ENCODE measurements at regions not wholly inside any gene's neighbourhood (a gene's known extent, or its start where the extent isn't known, plus 50 kb on each side); places are given as distances from the start of the nearest gene placed in this dataset.

GRCh38 chrX:137195991-137196390, 162.2 kb upstream of the GPR101 start:
- Histone ChIP-seq H3K9me3 (no peaks in the 10 kb centered on the region), H3K27me3 (no peaks in the 10 kb centered on the region), H3K36me3 (no peaks in the 10 kb centered on the region), H3K4me1 (no peaks in the 10 kb centered on the region), H3K4me3 (no peak overlapping the region), H3K27ac (no peak overlapping the region)
- intact Hi-C loops (cut with DNase I), result no loop called here
- DNase-seq (ENCODE audit: extremely low spot score in 2 of 2), result no peak
- TF ChIP-seq POLR2A (IDR thresholded peaks at IDR 0.05), result no peak
- TF ChIP-seq, protein P1, sequence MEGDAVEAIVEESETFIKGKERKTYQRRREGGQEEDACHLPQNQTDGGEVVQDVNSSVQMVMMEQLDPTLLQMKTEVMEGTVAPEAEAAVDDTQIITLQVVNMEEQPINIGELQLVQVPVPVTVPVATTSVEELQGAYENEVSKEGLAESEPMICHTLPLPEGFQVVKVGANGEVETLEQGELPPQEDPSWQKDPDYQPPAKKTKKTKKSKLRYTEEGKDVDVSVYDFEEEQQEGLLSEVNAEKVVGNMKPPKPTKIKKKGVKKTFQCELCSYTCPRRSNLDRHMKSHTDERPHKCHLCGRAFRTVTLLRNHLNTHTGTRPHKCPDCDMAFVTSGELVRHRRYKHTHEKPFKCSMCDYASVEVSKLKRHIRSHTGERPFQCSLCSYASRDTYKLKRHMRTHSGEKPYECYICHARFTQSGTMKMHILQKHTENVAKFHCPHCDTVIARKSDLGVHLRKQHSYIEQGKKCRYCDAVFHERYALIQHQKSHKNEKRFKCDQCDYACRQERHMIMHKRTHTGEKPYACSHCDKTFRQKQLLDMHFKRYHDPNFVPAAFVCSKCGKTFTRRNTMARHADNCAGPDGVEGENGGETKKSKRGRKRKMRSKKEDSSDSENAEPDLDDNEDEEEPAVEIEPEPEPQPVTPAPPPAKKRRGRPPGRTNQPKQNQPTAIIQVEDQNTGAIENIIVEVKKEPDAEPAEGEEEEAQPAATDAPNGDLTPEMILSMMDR (IDR thresholded peaks at IDR 0.05), result no peak

DNA sequence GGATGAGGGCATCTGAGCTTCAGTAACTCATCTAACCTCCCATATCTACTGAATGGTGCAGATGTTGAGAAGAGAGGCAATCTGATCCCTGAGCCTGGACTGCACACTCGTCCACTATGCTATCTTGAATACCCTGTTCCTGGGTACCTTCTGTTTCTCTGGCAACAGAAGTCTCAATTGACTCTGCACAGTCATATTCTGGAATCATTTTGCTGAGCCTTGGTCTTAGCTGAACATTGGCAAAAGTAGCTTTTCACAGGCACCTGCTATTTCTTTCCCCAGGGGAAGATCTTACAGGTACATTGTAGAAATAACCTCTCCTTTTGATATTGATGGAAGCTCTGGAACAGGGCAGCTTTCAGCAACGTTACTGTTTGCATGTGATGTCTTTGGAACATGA, 161.5 kb upstream of the GPR101 start:
- Histone ChIP-seq H3K27ac (no peak overlapping the region), H3K4me1 (no peaks in the 10 kb centered on the region), H3K9me3 (no peaks in the 10 kb centered on the region), H3K27me3 (no peaks in the 10 kb centered on the region), H3K36me3 (no peaks in the 10 kb centered on the region), H3K4me3 (no peak overlapping the region)
- intact Hi-C loops (cut with DNase I), result no loop called here
- TF ChIP-seq, protein P1 (IDR thresholded peaks at IDR 0.05), result no peak
- no peak for TF ChIP-seq POLR2A (IDR thresholded peaks at IDR 0.05)
- TF ChIP-seq POLR2AphosphoS5 (IDR thresholded peaks at IDR 0.05; ENCODE audit: insufficient read depth in 1 of 2, low read depth in 1 of 2), result no peak
- no peak for DNase-seq (ENCODE audit: extremely low spot score in 2 of 2)

- Histone ChIP-seq H3K27ac (no peak overlapping the region), H3K27me3 (no peaks in the 10 kb centered on the region), H3K4me1 (no peaks in the 10 kb centered on the region), H3K36me3 (no peaks in the 10 kb centered on the region), H3K4me3 (no peak overlapping the region), H3K9me3 (no peaks in the 10 kb centered on the region)
- TF ChIP-seq, protein P1 (IDR thresholded peaks at IDR 0.05), result no peak
- TF ChIP-seq POLR2A (IDR thresholded peaks at IDR 0.05), result no peak
- TF ChIP-seq POLR2AphosphoS5 (IDR thresholded peaks at IDR 0.05; ENCODE audit: insufficient read depth in 1 of 2, low read depth in 1 of 2), result no peak
- DNase-seq (ENCODE audit: extremely low spot score in 2 of 2), result no peak
- intact Hi-C loops (cut with DNase I), result no loop called here
These were observed 160.4 kb upstream of the GPR101 start for GRCh38 chrX:137194164-137194563.

DNA sequence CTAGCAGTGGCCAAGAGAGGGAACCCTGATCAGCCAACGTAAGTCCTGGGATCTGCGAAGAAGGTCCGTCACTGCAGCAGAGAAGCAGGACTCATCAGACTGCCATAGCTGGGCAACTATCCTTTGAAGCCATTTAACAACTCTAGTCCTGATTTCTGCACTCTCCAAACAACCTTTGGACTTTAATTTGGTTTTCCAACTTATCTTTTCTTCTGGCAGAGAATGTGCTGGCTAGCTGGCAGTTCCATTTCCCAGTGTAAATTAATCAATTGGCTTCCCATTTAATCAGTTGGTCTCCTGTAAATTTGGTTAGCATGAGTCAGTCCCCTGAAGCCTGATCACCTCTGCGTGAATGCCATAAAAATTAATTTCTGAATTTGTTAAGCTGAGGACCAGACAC, 153.7 kb upstream of the GPR101 start:
- Histone ChIP-seq H3K27me3 (no peaks in the 10 kb centered on the region), H3K4me3 (no peak overlapping the region), H3K27ac (no peak overlapping the region), H3K9me3 (no peaks in the 10 kb centered on the region), H3K4me1 (no peaks in the 10 kb centered on the region), H3K36me3 (no peaks in the 10 kb centered on the region)
- intact Hi-C loops (cut with DNase I), result no loop called here
- no peak for DNase-seq (ENCODE audit: extremely low spot score in 2 of 2)
- TF ChIP-seq POLR2AphosphoS5 (IDR thresholded peaks at IDR 0.05; ENCODE audit: insufficient read depth in 1 of 2, low read depth in 1 of 2) (no peak), POLR2A (IDR thresholded peaks at IDR 0.05) (no peak)
- TF ChIP-seq, protein P1 (IDR thresholded peaks at IDR 0.05), result no peak

DNA sequence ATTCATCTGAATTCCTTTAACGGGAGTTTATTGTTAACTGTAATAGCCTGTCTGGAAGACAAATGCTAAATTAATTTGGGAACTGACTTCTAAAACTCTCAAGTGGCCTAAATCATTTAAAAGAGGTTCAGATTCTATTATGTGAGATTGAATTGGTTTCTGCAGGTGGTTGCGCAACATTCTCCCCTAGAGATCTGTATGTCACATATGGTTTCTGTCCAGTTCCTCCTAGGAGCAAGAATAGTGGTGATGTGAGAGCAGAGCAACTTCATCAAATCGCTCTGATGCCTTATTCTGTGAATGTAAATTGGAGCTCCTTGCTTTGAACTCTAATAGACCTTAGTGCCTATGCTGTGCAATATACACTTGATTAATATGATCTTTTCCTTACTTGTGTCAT, 144.6 kb upstream of the GPR101 start:
- no peak overlapping the region for H3K27ac ChIP-seq
- H3K9me3 ChIP-seq, result no peaks in the 10 kb centered on the region
- TF ChIP-seq POLR2AphosphoS5 (IDR thresholded peaks at IDR 0.05; ENCODE audit: insufficient read depth in 1 of 2, low read depth in 1 of 2) (no peak), POLR2A (IDR thresholded peaks at IDR 0.05) (no peak)
- TF ChIP-seq, protein P1 (IDR thresholded peaks at IDR 0.05), result no peak
- H3K27me3 ChIP-seq, result no peaks in the 10 kb centered on the region
- no peak for DNase-seq (ENCODE audit: extremely low spot score in 2 of 2)
- no peak overlapping the region for H3K4me3 ChIP-seq
- no peaks in the 10 kb centered on the region for H3K4me1 ChIP-seq
- H3K36me3 ChIP-seq, result no peaks in the 10 kb centered on the region
- intact Hi-C loops (cut with DNase I), result no loop called here
